PC-9 (cell line): ENCODE measurements at regions not wholly inside any gene's neighbourhood (a gene's known extent, or its start where the extent isn't known, plus 50 kb on each side); places are given as distances from the start of the nearest gene placed in this dataset.

Experiments used
- BruUV-seq: library from RNA; stranded (reverse); fragments of 400-500 nt; replicated peaks from 2 replicates; lab custom pipeline; 2021; lab: Mats Ljungman, UMichigan
- CTCF ChIA-PET: fragments of 300-600 bp; sonication (Branson Sonifier 250); formaldehyde crosslinking; loops from one replicate; lab custom pipeline; 2022; ENCODE audit warnings: antibody characterized with exemption; lab: Charles Lee
- POLR2A ChIA-PET: fragments of 300-600 bp; sonication (Branson Sonifier 250); formaldehyde crosslinking; loops from one replicate; lab custom pipeline; 2022; ENCODE audit warnings: antibody characterized with exemption; ENCODE audit not compliant: unreplicated experiment; lab: Charles Lee
- DNase-seq, 2 experiments: peaks; one replicate each; pipeline versions ENCODE4 v3.0.0 to v3.0.0-alpha.2; 2015 to 2022; ENCODE audit warnings: mixed read lengths in 1 of 2
- H2AFZ ChIP-seq: fragments of 200-600 bp; sonication (generic); 2 replicates; pipeline ENCODE4 v1.8.1; 2017; ENCODE audit warnings: antibody characterized with exemption
- H3F3A ChIP-seq: fragments of 200-600 bp; sonication (generic); 2 replicates; pipeline ENCODE4 v1.8.1; 2017; ENCODE audit warnings: antibody characterized with exemption, mild to moderate bottlenecking, low read depth; ENCODE audit not compliant: insufficient read depth
- H3K27ac ChIP-seq: fragments of 200-600 bp; sonication (generic); 2 replicates; pipeline ENCODE4 v1.6.1; 2016; ENCODE audit warnings: mixed run types
- H3K27me3 ChIP-seq: fragments of 200-600 bp; sonication (generic); 2 replicates; pipeline ENCODE4 v1.6.1; 2016; ENCODE audit warnings: low read depth, mixed run types; ENCODE audit not compliant: insufficient read depth
- H3K36me3 ChIP-seq: fragments of 200-600 bp; sonication (generic); 2 replicates; pipeline ENCODE4 v1.6.1; 2016; ENCODE audit warnings: low read depth, mixed run types
- H3K4me1 ChIP-seq: fragments of 200-600 bp; sonication (generic); replicated peaks from 2 replicates; pipeline ENCODE4 v1.6.1; 2016; ENCODE audit warnings: mixed run types; ENCODE audit not compliant: insufficient read depth
- H3K4me2 ChIP-seq: fragments of 200-600 bp; sonication (generic); 2 replicates; pipeline ENCODE4 v1.6.1; 2017; ENCODE audit warnings: mixed run types
- H3K4me3 ChIP-seq: fragments of 200-600 bp; sonication (generic); 2 replicates; pipeline ENCODE4 v1.6.1; 2016; ENCODE audit warnings: mixed run types
- H3K79me2 ChIP-seq: fragments of 200-600 bp; sonication (generic); 2 replicates; pipeline ENCODE4 v1.6.1; 2017; ENCODE audit warnings: low read depth, mixed run types
- H3K9me2 ChIP-seq: fragments of 200-600 bp; sonication (generic); 2 replicates; pipeline ENCODE4 v1.8.1; 2017; ENCODE audit warnings: mild to moderate bottlenecking; ENCODE audit not compliant: insufficient read depth
- H3K9me3 ChIP-seq: fragments of 200-600 bp; sonication (generic); 2 replicates; pipeline ENCODE4 v1.8.1; 2016; ENCODE audit warnings: low read depth; ENCODE audit not compliant: insufficient read depth
- H4K20me1 ChIP-seq: fragments of 200-600 bp; sonication (generic); 2 replicates; pipeline ENCODE4 v1.8.1; 2017; ENCODE audit not compliant: insufficient read depth
- CTCF ChIP-seq: fragments of 200-600 bp; sonication (generic); conservative IDR thresholded peaks from 2 replicates; pipeline ENCODE4 v1.6.1; 2017; ENCODE audit warnings: mixed run types, antibody characterized with exemption, mild to moderate bottlenecking, moderate library complexity
- EZH2 ChIP-seq: fragments of 200-600 bp; sonication (generic); IDR thresholded peaks from 2 replicates; pipeline ENCODE4 v1.8.0; 2017; ENCODE audit warnings: antibody characterized with exemption, low read depth
- intact Hi-C: fragments of 100-400 bp; cut with micrococcal nuclease; formaldehyde crosslinking; loops from one replicate; pipeline ENCODE4 v1.10.0; 2022; ENCODE audit not compliant: unreplicated experiment

GRCh38 chr6:155695495-155695894 lies 239.9 kb upstream of the NOX3 start:
- Histone ChIP-seq H4K20me1 (no peaks in the 10 kb centered on the region), H3K27me3 (no peaks in the 10 kb centered on the region), H3K36me3 (no peaks in the 10 kb centered on the region), H3K9me3 (0 out of 2 replicates have a peak, but pooled peaks cover 5% of the 10 kb centered on the region), H3F3A (no peaks in the 10 kb centered on the region), H3K4me2 (no peak overlapping the region), H3K4me1 (no peaks in the 10 kb centered on the region), H3K79me2 (no peaks in the 10 kb centered on the region), H2AFZ (no peak overlapping the region), H3K27ac (no peak overlapping the region), H3K9me2 (no peaks in the 10 kb centered on the region), H3K4me3 (no peak overlapping the region)
- no peak for DNase-seq
- CTCF ChIA-PET = no interaction called here
- POLR2A ChIA-PET = no interaction called here
- TF ChIP-seq CTCF (no peak), EZH2 (no peak)
- intact Hi-C loops = no loop called here
- no TSS peak for BruUV-seq

- H3K4me1 ChIP-seq = no peaks in the 10 kb centered on the region
- TF ChIP-seq CTCF (no peak), EZH2 (no peak)
- H2AFZ ChIP-seq = no peak overlapping the region
- 0 out of 2 replicates have a peak, but pooled peaks cover 5% of the 10 kb centered on the region for H3K9me3 ChIP-seq
- H3K79me2 ChIP-seq = no peaks in the 10 kb centered on the region
- POLR2A ChIA-PET = no interaction called here
- BruUV-seq = no TSS peak
- no peak overlapping the region for H3K27ac ChIP-seq
- H3K27me3 ChIP-seq = no peaks in the 10 kb centered on the region
- H3K36me3 ChIP-seq = no peaks in the 10 kb centered on the region
- no peak overlapping the region for H3K4me2 ChIP-seq
- no peak for DNase-seq
- H3F3A ChIP-seq = no peaks in the 10 kb centered on the region
- no peaks in the 10 kb centered on the region for H4K20me1 ChIP-seq
- H3K9me2 ChIP-seq = no peaks in the 10 kb centered on the region
- CTCF ChIA-PET = no interaction called here
- intact Hi-C loops = no loop called here
- H3K4me3 ChIP-seq = no peak overlapping the region
These were observed 238.8 kb upstream of the NOX3 start for GRCh38 chr6:155694419-155694790.

GRCh38 chr6:155693573-155694418 lies 238.2 kb upstream of the NOX3 start:
- Histone ChIP-seq H3K4me3 (no peak overlapping the region), H3K9me2 (no peaks in the 10 kb centered on the region), H4K20me1 (no peaks in the 10 kb centered on the region), H3K79me2 (no peaks in the 10 kb centered on the region), H2AFZ (no peak overlapping the region), H3K36me3 (no peaks in the 10 kb centered on the region), H3F3A (no peaks in the 10 kb centered on the region), H3K27ac (no peak overlapping the region), H3K9me3 (0 out of 2 replicates have a peak, but pooled peaks cover 5% of the 10 kb centered on the region), H3K27me3 (no peaks in the 10 kb centered on the region), H3K4me2 (no peak overlapping the region), H3K4me1 (no peaks in the 10 kb centered on the region)
- ChIA-PET POLR2A (no interaction called here), CTCF (no interaction called here)
- intact Hi-C loops = no loop called here
- no peak for DNase-seq
- TF ChIP-seq EZH2 (no peak), CTCF (no peak)
- BruUV-seq = no TSS peak
